GM18511 (cell line): ENCODE measurements at regions not wholly inside any gene's neighbourhood (a gene's known extent, or its start where the extent isn't known, plus 50 kb on each side); places are given as distances from the start of the nearest gene placed in this dataset.

ENCODE experiments used
- ATAC-seq: cut with Tn5 transposase; IDR thresholded peaks from one replicate; pipeline ENCODE4 v1.9.1; 2021; ENCODE audit warnings: mild to moderate bottlenecking, moderate library complexity; ENCODE audit not compliant: unreplicated experiment

GRCh38 chr1:39134768-39135333 lies 69.6 kb upstream of the MACF1 start:
- no peak for ATAC-seq

GRCh38 chr1:39136638-39137037 lies 67.9 kb upstream of the MACF1 start:
- ATAC-seq = no peak

DNA sequence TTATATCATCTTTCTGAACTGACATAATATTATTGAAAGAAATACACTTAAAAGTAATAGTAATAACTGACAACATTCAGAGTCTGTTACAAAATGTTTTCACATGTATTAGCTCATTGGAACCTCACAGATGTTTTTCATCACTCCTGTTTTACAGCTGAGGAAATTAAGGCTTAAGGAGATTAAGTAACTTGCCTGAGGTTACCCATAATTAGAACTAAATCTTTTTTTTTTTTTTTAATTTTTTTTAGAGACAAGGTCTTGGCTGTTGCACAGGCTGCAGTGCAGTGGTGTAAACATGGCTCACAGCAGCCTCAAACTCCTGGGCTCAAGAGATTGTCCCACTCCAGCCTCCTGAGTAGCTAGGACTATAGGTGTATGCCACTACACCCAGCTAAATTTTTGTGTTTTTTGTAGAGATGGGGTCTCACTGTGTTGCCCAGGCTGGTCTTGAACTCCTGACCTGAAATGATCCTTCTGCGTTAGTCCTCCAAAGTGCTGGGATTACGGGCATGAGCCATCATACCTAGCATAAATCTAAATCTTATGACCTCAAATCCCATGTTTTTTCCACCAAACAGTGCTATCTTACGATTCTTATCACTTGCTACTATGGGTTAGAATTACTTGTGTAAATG lies 64.7 kb upstream of the MACF1 start:
- no peak for ATAC-seq

DNA sequence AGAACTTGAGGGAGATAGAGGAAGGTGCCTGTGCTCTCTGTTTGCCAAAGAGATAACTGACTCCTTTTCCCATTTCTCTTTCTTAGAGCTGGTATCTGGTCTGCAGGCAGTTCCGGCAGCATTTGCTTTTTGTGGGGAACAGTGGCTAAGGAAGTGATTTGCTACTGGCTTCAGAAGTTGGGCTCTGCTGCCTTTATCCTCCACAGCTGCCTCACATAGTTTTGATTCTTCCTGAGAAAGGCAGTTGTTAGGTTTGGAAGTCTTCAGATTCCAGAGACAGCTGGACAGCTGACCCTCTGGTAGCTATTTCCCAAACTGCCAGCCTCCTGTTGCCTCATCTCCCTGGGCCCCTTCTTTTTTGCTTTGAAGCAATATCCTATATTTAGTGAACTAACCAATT lies 62.6 kb upstream of the MACF1 start:
- no peak for ATAC-seq

GRCh38 chr1:39142401-39143060 lies 62.0 kb upstream of the MACF1 start:
- no peak for ATAC-seq

GRCh38 chr1:39144924-39145323 lies 59.6 kb upstream of the MACF1 start:
- no peak for ATAC-seq

GRCh38 chr1:39145331-39145965 lies 59.0 kb upstream of the MACF1 start:
- no peak for ATAC-seq

DNA sequence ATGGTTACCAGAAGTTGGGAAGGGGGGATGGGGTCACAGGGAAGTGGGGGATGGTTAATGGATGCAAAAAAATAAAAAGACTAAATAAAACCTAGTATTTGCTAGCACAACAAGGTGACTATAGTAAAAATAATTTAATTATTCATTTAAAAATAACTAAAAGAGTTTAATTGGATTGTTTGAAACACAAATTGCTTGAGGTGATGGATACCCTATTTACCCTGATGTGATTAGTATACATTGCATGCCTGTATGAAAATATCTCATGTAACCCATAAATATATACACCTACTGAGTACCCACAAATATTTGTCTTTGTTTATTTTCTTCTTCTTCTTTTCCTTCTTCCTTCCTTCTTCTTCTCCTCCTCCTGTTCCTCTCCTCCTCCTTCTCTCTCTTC lies 57.8 kb upstream of the MACF1 start:
- no peak for ATAC-seq

GRCh38 chr1:39147099-39148025 lies 57.1 kb upstream of the MACF1 start:
- no peak for ATAC-seq

DNA sequence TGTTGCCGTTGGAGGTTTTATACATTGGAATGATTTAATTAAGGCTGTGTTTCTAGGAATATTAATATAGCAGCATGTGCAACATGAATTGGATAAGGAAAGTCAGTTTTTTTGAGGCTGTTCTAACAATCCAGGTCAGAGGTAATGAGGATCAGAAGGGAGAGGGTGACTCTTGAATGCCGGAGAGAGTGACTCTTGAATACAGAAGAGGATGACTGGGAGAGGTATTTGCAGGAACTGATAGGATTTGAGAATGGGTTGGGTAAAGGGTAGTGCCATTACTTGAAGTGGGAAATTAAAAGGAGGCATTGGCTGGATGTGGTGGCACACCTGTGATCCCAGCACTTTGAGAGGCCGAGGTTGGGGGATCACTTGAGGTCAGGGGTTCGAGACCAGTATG lies 55.6 kb upstream of the MACF1 start:
- no peak for ATAC-seq

DNA sequence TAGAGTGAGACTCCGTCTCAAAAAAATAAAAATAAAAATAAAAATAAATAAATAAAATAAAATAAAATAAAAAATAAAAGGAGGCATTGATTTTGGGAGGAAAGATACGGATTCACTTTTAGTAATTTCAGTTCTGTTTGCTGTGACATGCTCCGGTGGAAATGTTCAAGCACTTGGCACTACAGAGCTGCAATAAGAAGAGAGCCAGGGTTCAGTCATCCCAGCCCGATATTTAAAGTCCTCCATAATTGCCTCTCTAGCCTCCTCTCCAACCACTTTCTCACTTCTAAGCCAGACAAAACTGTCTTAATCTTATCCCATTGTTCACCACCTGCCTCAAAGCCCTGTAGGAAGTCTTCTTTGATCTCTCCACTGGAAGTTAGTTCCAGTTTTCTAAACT lies 55.0 kb upstream of the MACF1 start:
- ATAC-seq = no peak

- no peak for ATAC-seq
These were observed 53.7 kb upstream of the MACF1 start for GRCh38 chr1:39150779-39151178.

DNA sequence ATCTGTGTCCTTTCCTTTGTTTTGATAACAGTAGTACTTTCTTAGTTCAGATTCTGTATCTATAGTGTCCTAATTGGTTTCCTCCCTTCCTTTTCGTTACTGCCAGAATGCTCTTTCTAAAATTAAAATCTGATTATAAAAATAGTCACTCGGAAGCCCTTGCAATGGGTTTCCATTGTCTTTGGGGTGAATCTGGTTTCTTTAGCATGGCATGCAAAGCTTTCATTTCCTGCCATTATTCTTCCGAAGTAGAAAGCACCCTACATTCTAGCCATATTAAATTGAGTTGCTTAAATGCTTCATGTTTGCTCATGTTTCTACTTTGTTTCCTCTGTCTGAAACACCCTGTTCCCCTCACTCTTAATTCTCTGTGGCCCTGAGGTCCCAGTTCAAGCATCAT lies 53.2 kb upstream of the MACF1 start:
- ATAC-seq = no peak

DNA sequence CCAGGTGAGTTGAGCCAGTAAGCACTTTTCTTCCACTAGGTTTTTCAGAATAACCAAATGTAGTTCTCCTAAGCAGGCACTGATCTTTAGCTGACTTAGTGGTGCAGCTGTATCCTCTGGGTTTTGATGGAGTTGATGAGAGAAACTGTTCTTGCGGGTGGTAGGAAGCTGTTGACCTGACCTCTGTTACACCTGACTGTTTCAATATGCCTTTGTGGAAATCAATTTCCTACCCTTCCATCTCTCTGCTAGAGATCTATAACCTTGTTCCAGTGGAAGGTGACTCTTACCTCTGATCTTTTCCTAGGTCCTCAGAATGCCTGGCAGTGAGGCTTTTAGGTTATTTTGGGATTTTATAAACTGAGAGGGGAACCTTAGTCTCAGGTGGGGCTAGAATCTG lies 51.6 kb upstream of the MACF1 start:
- ATAC-seq = no peak

- no peak for ATAC-seq
These were observed 50.8 kb upstream of the MACF1 start for GRCh38 chr1:39153684-39154083.

GRCh38 chr1:39154553-39155421 lies 49.7 kb upstream of the MACF1 start:
- ATAC-seq = no peak
